ENCODE measurements at regions not wholly inside any gene's neighbourhood (a gene's known extent, or its start where the extent isn't known, plus 50 kb on each side); places are given as distances from the start of the nearest gene placed in this dataset.

GRCh38 chr2:100753881-100754280 is 66.1 kb upstream of the NPAS2 start:
- TF ChIP-seq CTCF (conservative IDR thresholded peaks at IDR 0.05; ENCODE audit: control insufficient read depth, insufficient read depth, low read depth, low read length): no peak
- no peak overlapping the region for H3K4me3 ChIP-seq (ENCODE audit: control insufficient read depth, low read depth, low read length)
- DNase-seq (ENCODE audit: low read depth): no peak

- H3K4me3 ChIP-seq (ENCODE audit: control insufficient read depth, low read depth, low read length): no peak overlapping the region
- TF ChIP-seq CTCF (conservative IDR thresholded peaks at IDR 0.05; ENCODE audit: control insufficient read depth, insufficient read depth, low read depth, low read length): no peak
- DNase-seq (ENCODE audit: low read depth): peak; percentile 74
Measured at GRCh38 chr2:100754951-100755350, 65.0 kb upstream of the NPAS2 start.

DNA sequence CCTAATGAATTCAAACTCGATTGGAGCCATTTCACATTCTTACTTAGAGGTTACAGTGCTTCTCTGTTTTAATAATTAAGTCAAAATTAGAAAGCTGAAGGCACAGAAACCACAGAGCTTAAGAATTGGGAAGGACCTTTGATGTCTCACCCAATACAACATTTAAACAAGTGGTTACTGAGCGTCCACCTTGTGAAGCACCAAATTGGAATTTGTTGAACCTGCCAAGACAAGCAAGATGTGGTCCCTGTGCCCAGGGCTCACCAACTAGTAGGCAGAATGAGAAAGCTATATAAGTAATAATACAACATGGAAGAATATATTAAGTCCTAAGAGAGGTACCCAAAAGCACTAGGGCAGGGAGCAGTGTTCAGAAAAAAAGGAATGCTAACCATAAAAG is 64.5 kb upstream of the NPAS2 start:
- TF ChIP-seq CTCF (conservative IDR thresholded peaks at IDR 0.05; ENCODE audit: control insufficient read depth, insufficient read depth, low read depth, low read length): no peak
- no peak overlapping the region for H3K4me3 ChIP-seq (ENCODE audit: control insufficient read depth, low read depth, low read length)
- no peak for DNase-seq (ENCODE audit: low read depth)

- peak; percentile 56 for DNase-seq (ENCODE audit: low read depth)
- no peak for TF ChIP-seq CTCF (conservative IDR thresholded peaks at IDR 0.05; ENCODE audit: control insufficient read depth, insufficient read depth, low read depth, low read length)
- H3K4me3 ChIP-seq (ENCODE audit: control insufficient read depth, low read depth, low read length): no peak overlapping the region
Measured at GRCh38 chr2:100756704-100757103, 63.2 kb upstream of the NPAS2 start.

DNA sequence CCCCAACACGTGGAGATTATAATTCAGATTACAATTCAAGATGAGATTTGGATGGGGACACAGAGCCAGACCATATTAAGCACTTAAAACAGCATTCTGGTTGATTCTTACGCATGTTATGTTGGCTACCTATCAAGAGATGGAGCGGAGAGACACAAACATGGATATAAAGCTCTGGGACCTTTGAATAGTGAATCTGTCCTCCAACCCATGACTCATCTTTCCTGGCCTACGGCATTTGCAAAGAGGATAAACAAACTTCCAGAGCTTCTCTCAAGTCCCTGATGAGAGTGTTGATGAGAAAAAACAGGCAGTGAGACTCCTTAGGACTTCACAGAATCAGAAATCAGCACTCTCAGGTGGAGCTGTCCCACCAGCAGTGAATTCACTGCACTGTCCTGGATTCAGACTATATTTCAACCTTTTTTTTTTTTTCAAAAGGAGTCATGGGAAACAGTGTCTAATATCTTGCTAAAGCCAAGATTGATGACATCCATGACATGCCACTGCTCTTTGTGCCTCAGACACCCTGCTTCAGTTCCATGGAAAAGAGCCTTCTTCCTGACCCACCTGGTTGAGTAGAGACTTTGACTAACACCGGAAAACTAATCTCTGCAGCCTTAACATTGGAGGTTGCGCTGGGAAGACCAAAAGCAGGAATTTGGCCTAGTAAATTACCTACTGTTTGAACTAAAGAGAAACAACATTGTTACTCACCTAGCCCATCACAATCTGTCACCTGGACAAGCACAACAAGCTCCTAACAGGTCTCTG is 62.1 kb upstream of the NPAS2 start:
- H3K4me3 ChIP-seq (ENCODE audit: control insufficient read depth, low read depth, low read length): no peak overlapping the region
- TF ChIP-seq CTCF (conservative IDR thresholded peaks at IDR 0.05; ENCODE audit: control insufficient read depth, insufficient read depth, low read depth, low read length): no peak
- DNase-seq (ENCODE audit: low read depth): peak; percentile 98

- TF ChIP-seq CTCF (conservative IDR thresholded peaks at IDR 0.05; ENCODE audit: control insufficient read depth, insufficient read depth, low read depth, low read length): no peak
- no peak for DNase-seq (ENCODE audit: low read depth)
- H3K4me3 ChIP-seq (ENCODE audit: control insufficient read depth, low read depth, low read length): no peak overlapping the region
Measured at GRCh38 chr2:100759901-100760300, 60.0 kb upstream of the NPAS2 start.

All from fibroblast of mammary gland (primary cell).